SHP77 treated with DMSO at 0.1 percent for 48 hours (cell line): ENCODE measurements at regions not wholly inside any gene's neighbourhood (a gene's known extent, or its start where the extent isn't known, plus 50 kb on each side); places are given as distances from the start of the nearest gene placed in this dataset.
"Not testable (repeated sequence)": the region's sequence is repeated elsewhere in the genome, so short reads cannot be mapped to it uniquely, and the experiment has no call there.

Experiments
- DNase-seq: peaks from one replicate; lab custom pipeline; 2025; lab: John Stamatoyannopoulos, UW

- DNase-seq = no peak
Observed at GRCh38 chr6:155591741-155592140, 136.1 kb upstream of the NOX3 start.

GRCh38 chr6:155589190-155589589, 133.6 kb upstream of the NOX3 start:
- no peak for DNase-seq

GRCh38 chr6:155587817-155588216, 132.2 kb upstream of the NOX3 start:
- DNase-seq = no peak

- DNase-seq = no peak
Observed at GRCh38 chr6:155586090-155586489, 130.5 kb upstream of the NOX3 start.

GRCh38 chr6:155584006-155584405, 128.4 kb upstream of the NOX3 start:
- DNase-seq = no peak

GRCh38 chr6:155582016-155582991, 126.7 kb upstream of the NOX3 start:
- no peak for DNase-seq

- no peak for DNase-seq
Observed at GRCh38 chr6:155580904-155581303, 125.3 kb upstream of the NOX3 start.

- DNase-seq = no peak
Observed at GRCh38 chr6:155578251-155578650, 122.6 kb upstream of the NOX3 start.

- DNase-seq = no peak
Observed at GRCh38 chr6:155561966-155562364, 106.3 kb upstream of the NOX3 start.

- DNase-seq = no peak
Observed at GRCh38 chr6:155561257-155561965, 105.8 kb upstream of the NOX3 start.

GRCh38 chr6:155549928-155550327, 94.3 kb upstream of the NOX3 start:
- no peak for DNase-seq

GRCh38 chr6:155549028-155549798, 93.6 kb upstream of the NOX3 start:
- DNase-seq = no peak

GRCh38 chr6:155548576-155548975, 92.9 kb upstream of the NOX3 start:
- DNase-seq = no peak

GRCh38 chr6:155544677-155545076, 89.0 kb upstream of the NOX3 start:
- no peak for DNase-seq

GRCh38 chr6:155543166-155543847, 87.7 kb upstream of the NOX3 start:
- DNase-seq = no peak

- no peak for DNase-seq
Observed at GRCh38 chr6:155542036-155542435, 86.4 kb upstream of the NOX3 start.

GRCh38 chr6:155538708-155539390, 83.2 kb upstream of the NOX3 start:
- no peak for DNase-seq

GRCh38 chr6:155534678-155535077, 79.0 kb upstream of the NOX3 start:
- DNase-seq = no peak

GRCh38 chr6:155530219-155530834, 74.7 kb upstream of the NOX3 start:
- no peak for DNase-seq

- not testable (repeated sequence) for DNase-seq
Observed at GRCh38 chr6:155529814-155530213, 74.2 kb upstream of the NOX3 start.

GRCh38 chr6:155528982-155529453, 73.4 kb upstream of the NOX3 start:
- DNase-seq = no peak
